ENCODE measurements at regions not wholly inside any gene's neighbourhood (a gene's known extent, or its start where the extent isn't known, plus 50 kb on each side); places are given as distances from the start of the nearest gene placed in this dataset.
"Not testable (repeated sequence)": the region's sequence is repeated elsewhere in the genome, so short reads cannot be mapped to it uniquely, and the experiment has no call there.

DNA sequence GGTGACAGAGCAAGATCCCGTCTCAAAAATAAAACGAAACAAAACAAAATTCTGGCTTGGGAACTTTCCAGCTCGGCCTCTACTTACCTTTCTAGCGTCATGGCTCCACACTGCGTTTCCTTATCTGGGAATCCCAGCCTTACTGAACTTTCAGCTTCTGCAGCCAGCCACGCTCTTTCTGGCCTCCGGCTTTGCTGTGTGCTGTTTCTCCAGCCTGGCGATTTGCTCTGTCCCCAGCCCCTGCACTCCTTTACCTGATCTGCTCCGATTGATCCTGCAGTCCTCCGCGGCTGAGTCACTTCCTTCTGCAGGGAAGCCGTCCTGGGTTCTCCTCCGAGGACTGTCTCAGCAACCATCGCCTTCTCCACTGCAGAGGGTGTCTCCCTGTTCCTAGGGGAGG lies 71.0 kb upstream of the FAM171A1 start:
- no peak for FAIRE-seq
- no peak for DNase-seq (ENCODE audit: insufficient read length, low spot score)
- no peak for TF ChIP-seq POLR2A (IDR thresholded peaks at IDR 0.05; ENCODE audit: low read depth, low read length)

DNA sequence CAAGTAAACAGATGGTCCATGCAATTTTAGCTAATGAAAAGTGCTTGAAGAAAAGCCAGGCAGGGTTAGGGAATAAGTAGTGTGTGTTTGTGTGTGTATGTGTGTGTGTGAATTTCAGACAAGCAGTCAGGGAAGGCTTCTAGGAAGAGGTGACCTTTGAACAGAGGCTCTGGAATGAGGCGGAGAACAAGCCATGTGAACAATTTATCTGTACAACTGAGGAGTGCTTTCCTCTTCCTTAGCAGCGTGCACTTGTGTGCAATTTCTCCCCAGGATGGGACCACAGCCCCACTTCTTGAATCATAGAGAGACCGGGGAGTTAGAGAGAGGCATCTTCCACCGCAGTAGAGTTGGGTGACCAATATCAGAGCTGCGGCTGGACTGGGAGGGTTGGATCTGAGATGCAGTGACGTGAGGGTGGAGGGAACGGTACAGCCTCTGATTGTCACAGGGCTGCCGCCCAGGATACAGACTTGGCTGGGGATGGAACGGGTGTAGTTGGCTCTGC lies 69.2 kb upstream of the FAM171A1 start:
- no peak for DNase-seq (ENCODE audit: insufficient read length, low spot score)
- TF ChIP-seq POLR2A (IDR thresholded peaks at IDR 0.05; ENCODE audit: low read depth, low read length): no peak
- no peak for FAIRE-seq

DNA sequence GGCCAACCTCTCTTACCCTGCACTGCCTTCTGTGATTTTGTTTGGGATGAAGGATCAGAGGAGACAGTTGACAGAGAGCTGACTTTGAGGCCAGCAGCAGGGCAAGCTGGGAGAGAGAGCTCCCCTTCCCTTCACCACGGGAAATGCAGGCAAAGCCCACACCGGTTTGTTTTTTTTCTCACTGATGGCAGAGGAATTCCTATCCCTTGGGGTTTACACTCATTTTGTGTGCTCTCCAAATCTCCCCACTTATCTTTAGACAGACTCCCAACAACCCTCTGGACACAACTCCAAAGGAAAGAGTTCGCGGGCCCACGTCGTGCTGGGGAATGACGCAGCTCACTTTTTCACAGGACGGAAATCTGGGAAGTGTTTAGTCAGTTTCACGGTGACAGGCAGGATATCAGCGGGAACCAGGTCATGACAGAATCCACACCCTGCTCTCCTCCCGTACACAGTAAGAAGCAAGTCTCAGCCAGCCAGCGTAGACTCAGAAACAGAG lies 68.3 kb upstream of the FAM171A1 start:
- no peak for TF ChIP-seq POLR2A (IDR thresholded peaks at IDR 0.05; ENCODE audit: low read depth, low read length)
- DNase-seq (ENCODE audit: insufficient read length, low spot score): no peak
- FAIRE-seq: peak; percentile 45

DNA sequence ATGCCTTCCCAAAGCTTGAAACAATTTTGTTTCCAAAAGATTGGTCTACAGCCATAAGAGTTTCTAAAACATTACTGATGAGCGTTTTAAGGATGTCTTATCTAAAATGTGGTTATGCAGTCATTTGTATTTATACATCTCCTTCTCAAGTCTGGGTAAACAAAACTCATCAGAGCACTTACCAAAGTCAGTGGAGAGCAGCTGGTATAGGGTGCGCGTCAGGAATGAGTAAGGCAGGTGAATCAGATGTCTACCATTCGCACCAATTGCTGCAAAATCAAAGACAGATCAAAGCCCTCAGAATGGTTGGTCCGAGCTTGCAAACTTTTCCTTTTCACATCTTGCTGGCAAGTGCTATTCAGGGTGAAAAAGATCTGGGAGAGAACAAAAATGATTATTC lies 65.6 kb upstream of the FAM171A1 start:
- no peak for FAIRE-seq

DNA sequence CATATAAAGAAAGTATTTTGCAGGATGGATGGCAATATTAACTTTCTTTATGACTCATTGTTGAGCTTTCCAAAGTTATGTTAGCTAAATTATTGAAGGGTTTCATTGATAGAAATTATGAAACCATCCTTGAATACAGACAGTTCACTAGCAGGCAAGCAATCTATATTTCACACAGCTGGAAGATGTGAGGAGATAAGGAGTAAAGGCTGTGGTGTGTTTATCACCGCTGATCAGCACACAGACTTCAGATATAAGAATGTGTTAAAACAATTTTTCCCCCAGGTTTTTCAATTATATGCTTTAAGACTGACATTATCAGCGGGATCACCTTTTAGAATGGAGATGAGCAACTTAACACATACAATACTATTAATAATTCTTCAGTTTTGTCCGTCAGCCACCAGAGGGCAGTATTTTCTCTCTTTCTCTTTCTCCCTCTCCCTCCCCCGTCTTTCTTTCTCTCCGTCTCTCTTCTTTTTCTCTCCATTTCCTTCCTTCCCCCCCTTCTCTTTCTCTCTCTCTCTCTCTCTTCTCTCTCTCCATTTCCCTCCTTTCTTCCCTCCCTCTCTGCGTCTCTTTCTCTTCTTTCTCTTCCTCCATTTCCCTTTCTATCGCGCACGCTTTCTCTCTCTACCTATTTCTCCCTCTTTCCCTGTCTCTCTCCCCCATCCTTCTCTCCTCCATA lies 62.9 kb upstream of the FAM171A1 start:
- no peak for TF ChIP-seq POLR2A (IDR thresholded peaks at IDR 0.05; ENCODE audit: low read depth, low read length)
- no peak for FAIRE-seq
- peak; percentile 42 for DNase-seq (ENCODE audit: insufficient read length, low spot score)

More for the DNA sequence above, 65.6 kb upstream of the FAM171A1 start:
- no peak for DNase-seq (ENCODE audit: insufficient read length, low spot score)
- TF ChIP-seq POLR2A (IDR thresholded peaks at IDR 0.05; ENCODE audit: low read depth, low read length): no peak

DNA sequence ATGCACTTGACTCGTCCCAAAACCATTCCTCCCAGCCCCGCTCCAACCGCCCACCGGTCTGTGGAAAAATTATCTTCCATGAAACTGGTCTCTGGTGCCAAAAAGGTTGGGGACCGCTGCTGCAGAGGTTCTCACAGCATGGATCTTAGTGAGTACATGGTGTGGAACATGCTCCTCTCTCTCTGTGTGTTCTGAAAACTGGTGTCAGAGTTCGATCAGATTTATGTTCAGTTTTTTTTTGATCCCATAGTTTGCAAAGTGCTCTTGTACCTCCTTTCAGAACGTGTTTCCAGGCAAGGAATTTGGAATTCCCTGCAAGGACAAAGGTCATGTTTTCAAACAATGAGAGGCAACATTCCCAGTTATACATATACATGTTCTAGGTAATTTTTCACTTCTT lies 61.2 kb upstream of the FAM171A1 start:
- no peak for TF ChIP-seq POLR2A (IDR thresholded peaks at IDR 0.05; ENCODE audit: low read depth, low read length)
- FAIRE-seq (no peak), DNase-seq (ENCODE audit: insufficient read length, low spot score) (no peak)

DNA sequence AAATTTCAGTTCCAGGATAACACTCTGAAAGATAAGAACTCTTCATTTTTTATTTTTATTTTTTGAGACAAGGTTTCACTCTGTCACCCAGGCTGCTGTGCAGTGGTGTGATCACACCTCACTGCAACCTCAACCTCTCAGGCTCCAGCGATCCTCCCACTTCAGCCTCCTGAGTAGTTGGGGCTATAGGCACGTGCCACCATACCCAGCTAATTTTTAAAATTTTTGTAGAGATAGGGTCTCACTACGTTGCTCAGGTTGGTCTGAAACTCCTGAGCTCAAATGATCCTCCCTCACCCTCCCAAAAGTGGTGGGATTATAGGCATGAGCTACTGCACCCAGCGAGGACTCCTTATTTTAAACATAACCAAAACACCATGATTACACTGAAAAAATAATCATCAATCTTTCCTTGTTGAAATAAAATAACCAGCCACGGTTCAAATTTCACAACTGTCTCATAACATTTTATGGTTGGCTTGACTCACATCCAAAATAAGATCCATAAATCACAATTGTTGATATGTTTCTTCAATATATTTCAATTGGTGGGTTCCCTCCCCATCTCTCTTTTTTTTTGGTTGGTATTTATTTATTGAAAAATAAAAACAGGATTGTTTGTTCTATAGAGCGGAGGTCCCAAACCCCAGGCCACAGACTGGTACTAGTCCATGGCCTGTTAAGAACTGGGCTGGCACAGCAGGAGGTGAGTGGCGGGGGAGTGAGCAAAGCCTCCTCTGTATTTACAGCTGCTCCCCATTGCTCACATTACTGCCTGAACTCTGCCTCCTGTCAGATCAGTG lies 60.1 kb upstream of the FAM171A1 start:
- no peak for FAIRE-seq
- no peak for DNase-seq (ENCODE audit: insufficient read length, low spot score)
- no peak for TF ChIP-seq POLR2A (IDR thresholded peaks at IDR 0.05; ENCODE audit: low read depth, low read length)

DNA sequence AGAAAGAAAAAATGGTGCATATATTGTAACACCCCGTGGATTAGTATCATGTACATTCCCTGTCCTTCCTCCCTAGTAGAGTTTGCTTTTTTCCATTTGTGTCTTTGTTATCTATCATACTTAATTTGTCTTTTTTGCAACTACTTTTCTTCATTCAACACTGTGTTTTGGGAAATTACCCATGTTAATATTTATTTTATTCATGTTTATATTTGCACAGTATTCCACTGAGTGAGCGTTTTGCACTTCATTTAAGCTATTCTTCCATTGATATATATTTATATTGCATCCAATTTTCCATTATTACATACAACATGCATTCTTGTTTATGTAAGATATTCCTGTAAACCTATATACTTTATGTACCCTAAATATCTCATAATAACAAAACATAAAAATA lies 57.6 kb upstream of the FAM171A1 start:
- no peak for TF ChIP-seq POLR2A (IDR thresholded peaks at IDR 0.05; ENCODE audit: low read depth, low read length)
- DNase-seq (ENCODE audit: insufficient read length, low spot score) (no peak), FAIRE-seq (no peak)

DNA sequence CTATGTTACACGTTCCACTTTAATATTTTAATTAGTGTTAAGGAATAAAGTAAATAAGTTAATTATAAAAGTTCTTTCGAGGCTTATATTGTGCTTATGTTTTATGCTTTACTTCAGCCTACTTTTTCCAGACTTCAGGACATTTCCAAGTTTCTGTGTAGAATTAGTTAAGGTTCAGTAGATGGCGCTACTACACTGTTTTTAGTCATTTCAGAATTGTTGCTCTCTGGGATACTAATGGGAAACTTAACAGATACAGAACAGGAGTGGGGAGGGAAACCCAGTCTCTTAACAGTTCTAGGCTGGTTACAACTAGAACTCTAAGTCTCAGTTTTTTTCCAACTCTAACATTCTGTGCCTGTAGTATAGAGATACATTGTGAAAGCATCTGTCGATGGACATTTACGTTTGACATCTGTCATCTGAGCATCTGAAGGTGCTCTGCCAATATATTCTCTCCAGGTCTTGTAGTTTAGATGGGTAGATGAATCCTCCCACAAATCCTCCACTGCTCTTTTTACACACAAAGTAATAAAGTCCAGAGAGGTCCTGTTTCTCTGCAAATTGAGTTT lies 56.8 kb upstream of the FAM171A1 start:
- DNase-seq (ENCODE audit: insufficient read length, low spot score) (no peak), FAIRE-seq (peak; percentile 79)
- TF ChIP-seq POLR2A (IDR thresholded peaks at IDR 0.05; ENCODE audit: low read depth, low read length): no peak

DNA sequence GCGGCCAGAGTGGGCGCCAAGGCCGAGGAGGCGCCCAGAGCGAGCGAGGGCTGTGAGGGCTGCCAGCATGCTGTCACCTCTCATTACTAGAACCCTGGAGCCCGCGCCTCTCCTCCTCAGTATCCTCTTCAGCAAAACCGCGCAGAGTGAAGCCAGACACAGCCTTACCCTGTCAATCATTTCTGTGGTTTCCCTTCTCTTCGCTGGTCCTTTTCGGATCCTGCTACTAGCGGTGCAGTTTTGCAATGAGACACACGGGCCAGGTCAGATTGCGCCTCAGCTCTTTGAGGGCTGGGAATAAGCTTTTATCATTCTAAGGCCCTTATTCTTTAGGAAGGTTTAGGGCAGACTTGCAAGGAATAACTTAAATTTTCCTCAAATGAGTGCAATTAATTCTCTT lies 55.5 kb upstream of the FAM171A1 start:
- DNase-seq (ENCODE audit: insufficient read length, low spot score): no peak
- TF ChIP-seq POLR2A (IDR thresholded peaks at IDR 0.05; ENCODE audit: low read depth, low read length): no peak
- no peak for FAIRE-seq

DNA sequence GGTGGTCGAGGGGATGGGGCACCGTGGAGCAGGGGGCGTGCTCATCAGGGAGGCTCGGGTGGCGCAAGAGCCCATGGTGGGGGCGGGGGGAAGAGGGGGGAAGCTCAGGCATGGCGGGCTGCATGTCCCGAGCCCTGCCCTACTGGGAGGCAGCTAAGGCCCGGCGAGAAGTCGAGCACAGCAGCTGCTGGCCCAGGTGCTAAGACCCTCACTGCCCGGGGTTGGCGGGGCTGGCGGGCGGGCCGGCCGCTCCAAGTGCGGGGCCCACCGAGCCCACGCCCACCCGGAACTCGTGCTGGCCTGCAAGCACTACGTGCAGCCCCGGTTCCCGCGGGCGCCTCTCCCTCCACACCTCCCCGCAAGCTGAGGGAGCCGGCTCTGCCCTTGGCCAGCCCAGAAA lies 55.0 kb upstream of the FAM171A1 start:
- no peak for DNase-seq (ENCODE audit: insufficient read length, low spot score)
- no peak for FAIRE-seq

DNA sequence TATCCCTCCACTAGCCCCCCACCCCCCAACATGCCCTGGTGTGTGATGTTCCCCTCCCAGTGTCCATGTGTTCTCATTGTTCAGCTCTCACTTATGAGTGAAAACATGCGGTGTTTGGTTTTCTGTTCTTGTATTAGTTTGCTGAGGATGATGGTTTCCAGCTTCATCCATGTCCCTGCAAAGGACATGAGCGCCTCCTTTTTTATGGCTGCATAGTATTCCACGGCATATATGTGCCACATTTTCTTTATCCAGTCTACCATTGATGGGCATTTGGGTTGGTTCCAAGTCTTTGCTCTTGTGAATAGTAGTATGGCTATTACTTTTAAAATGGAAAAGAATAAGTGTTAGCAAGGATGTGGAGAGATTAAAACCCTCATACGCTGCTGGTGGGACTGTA lies 50.8 kb upstream of the FAM171A1 start:
- not testable (repeated sequence) for FAIRE-seq; DNase-seq (ENCODE audit: insufficient read length, low spot score)

More for the DNA sequence above, 55.0 kb upstream of the FAM171A1 start:
- TF ChIP-seq POLR2A (IDR thresholded peaks at IDR 0.05; ENCODE audit: low read depth, low read length): no peak
